GM13977 (cell line): ENCODE measurements at regions not wholly inside any gene's neighbourhood (a gene's known extent, or its start where the extent isn't known, plus 50 kb on each side); places are given as distances from the start of the nearest gene placed in this dataset.

ENCODE experiments used
- DNase-seq: peaks from one replicate; pipeline ENCODE4 v3.0.0; 2012; ENCODE audit warnings: low spot score
- in situ Hi-C: fragments of 300-500 bp; cut with MboI; formaldehyde crosslinking; loops from one replicate; pipeline ENCODE4 v1.12.0; 2022; ENCODE audit warnings: low sequenced_read_pairs, low pct_unique_long_range_greater_than_20kb, mixed read lengths, inconsistent platforms; ENCODE audit not compliant: unreplicated experiment
- TF ChIP-seq, protein P1 (sequence below): IDR thresholded peaks from 2 replicates; pipeline ENCODE4 v1.5.1; 2012; ENCODE audit warnings: mild to moderate bottlenecking, control low read depth; ENCODE audit not compliant: insufficient read depth; ENCODE audit errors: extremely low read depth, missing control alignments

DNA sequence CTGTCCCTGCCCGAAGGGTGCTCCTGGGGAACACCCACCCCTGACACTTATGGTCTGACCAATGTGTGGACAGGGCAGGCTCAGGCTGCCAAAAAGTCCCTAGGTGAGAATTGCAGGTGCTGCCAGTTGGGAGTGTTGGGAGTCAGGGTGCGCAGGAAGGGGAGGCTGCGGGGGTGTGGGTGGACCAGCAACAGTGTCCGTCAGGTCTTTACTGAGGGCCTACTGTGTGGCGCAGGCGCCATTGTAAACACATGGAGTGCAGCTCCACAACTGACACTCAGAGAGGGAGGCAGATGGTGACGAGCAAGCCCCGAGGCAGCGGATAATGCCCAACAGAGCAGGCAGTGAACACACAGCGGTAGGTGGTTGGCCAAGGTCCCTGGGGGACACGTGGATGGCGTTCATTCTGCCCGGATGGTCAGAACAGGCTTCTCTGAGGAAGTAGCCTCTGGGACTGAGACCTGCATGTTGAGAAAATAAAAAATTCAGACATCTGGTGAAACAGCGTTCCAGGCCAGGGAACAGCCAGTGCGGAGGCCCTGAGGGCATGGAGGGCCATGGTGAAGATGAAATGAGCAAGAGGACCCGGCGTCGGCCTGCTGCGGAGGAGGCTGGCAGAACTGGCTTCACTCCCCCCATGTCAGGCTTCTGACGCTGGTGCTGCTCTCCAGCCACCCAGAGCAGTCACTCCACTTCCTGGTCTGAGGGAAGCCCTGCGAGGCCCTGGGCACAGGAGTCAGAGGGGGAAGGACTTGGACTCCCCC lies 136.2 kb upstream of the ZBTB40 start:
- TF ChIP-seq, protein P1, sequence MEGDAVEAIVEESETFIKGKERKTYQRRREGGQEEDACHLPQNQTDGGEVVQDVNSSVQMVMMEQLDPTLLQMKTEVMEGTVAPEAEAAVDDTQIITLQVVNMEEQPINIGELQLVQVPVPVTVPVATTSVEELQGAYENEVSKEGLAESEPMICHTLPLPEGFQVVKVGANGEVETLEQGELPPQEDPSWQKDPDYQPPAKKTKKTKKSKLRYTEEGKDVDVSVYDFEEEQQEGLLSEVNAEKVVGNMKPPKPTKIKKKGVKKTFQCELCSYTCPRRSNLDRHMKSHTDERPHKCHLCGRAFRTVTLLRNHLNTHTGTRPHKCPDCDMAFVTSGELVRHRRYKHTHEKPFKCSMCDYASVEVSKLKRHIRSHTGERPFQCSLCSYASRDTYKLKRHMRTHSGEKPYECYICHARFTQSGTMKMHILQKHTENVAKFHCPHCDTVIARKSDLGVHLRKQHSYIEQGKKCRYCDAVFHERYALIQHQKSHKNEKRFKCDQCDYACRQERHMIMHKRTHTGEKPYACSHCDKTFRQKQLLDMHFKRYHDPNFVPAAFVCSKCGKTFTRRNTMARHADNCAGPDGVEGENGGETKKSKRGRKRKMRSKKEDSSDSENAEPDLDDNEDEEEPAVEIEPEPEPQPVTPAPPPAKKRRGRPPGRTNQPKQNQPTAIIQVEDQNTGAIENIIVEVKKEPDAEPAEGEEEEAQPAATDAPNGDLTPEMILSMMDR = no peak
- in situ Hi-C loops = no loop called here
- DNase-seq = no peak

DNA sequence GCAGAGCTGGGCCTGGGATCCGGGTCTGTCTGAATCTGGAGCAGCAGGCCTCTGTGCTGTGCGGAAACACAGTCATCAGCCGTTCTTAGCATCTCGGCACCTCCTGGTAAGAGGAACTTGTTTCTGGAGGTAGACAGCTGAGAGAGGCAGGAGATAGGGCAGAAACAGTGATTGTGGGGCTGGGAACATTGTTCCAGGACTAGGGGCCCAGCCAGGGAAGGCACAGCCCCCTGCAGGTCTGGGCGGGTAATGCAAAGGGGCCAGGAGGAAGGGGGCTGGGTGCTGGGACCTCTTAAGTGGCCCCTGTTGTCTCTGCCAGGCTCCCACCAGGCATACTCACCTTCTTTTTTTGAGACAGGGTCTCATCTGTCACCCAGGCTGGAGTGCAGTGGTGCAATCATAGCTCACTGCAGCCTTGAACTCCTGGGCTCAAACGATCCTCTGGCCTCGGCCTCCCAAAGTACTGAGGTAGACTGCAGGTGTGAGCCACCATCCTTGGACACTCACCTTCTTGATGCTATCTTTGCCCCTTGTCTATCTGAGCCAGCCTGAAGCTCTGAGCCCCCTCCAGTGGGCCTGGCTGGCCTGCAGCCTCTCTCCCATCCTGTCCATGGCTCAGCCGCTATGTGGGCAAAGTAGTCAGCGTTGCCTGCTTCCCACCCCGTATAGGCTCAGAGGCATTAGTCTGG lies 134.3 kb upstream of the ZBTB40 start:
- TF ChIP-seq, protein P1 = peak; percentile 67
- peak; percentile 58 for DNase-seq
- in situ Hi-C loops = no loop called here

DNA sequence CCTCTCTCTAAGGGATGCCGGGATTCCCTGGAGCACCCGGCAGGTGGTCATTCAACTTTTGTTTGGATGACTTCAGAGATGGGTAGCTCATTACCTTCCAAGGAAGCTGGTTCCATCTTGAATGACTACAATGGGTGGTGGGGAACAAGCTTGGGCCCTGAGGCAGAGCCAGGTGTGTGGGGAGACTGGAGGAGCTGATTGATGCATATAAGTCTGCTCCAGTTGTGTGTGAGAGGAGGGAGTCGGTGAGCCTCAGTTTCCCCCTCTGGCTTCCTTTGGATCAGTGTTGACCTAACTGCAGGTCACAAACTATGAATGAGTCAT lies 133.8 kb upstream of the ZBTB40 start:
- TF ChIP-seq, protein P1 = no peak

DNA sequence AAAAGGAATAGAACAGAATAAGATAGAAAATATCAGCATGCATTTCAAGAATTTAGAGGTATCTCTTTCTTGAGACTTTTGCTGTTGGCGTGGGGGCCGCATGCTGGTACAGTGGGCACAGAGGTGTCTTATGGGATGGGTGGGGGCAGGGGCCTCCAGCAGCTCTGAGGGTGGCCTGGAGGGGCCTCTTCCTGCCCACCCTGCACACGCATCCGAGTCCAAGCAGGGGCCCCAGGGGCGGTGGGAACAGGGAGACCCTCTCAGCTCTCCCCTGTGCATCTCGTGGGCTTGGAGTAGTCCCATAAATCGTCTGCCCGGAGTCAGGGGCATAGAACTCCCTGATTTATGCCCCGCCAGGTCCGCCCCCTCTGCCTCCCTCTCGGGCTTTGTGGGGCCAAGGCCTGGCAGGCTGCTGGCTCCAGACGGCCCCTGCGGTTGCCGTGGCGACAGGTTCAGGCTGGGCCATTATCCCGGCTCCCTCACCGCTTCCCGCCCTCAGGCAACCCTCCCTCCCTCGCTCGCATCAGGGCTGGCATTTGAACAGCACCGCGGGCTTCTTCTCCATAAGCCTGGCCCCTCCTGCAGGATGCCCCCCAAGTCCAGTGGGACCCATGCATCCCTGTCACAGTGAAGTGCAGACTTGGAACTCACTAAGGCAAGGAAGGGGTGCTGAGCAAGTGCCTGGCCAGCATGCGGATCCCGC lies 133.2 kb upstream of the ZBTB40 start:
- no peak for DNase-seq
- TF ChIP-seq, protein P1 = no peak
- in situ Hi-C loops = no loop called here

More for the DNA sequence above, 133.8 kb upstream of the ZBTB40 start:
- in situ Hi-C loops = no loop called here
- no peak for DNase-seq

DNA sequence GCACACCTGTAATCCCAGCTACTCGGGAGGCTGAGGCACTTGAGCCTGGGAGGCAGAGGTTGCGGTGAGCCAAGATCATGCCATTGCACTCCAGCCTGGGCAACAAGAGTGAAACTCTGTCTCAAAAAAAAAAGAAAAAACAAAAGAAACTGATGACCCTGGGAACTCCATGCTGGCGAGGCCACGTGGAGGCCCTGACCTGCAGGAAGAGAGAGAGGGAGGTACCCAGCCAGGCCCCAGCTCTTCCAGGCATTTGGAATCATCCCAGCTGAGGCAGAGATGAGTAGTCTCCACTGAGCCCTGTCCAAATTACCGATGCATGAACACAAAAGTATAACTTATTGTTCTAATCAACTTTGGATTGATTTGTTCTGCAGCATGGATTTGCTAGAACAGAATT lies 132.0 kb upstream of the ZBTB40 start:
- TF ChIP-seq, protein P1 = no peak
- in situ Hi-C loops = no loop called here
- no peak for DNase-seq

DNA sequence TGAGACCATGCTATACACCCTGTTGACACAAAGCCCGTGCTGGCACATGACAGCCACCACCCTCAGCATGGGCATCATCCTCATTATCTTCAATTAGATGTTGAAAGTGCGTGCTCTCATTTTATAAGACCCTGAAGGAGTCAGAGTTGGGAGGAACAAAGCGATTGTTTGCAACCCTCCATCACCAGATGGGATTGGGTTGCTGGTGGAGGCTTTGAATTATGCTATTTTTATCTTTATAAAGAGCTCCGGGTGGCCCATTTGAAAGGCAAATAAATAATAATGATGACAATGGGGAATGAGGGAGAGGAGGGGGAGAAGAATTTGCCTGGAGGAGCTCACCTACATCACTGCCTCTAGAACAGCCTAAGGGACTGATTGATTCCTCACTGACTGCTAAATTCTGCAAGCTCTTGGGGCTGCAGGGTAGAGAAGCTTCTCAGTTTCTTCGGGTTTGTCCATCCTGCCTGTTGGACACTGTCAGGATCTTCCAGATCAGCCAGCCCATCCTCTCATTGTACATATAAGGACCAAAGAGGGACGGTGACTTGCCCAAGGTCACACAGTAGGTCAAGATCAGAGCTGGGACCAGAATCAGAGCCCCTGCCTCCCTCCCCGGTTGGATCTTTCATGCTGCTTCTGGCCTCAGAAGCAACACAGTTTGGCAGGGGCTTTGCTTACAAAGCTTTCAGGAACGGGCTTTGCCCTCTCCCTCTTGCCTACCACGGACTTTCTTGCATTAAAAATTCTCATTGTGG lies 130.9 kb upstream of the ZBTB40 start:
- TF ChIP-seq, protein P1 = no peak
- in situ Hi-C loops = no loop called here
- DNase-seq = no peak
